HG02642 (cell line): ENCODE measurements at regions not wholly inside any gene's neighbourhood (a gene's known extent, or its start where the extent isn't known, plus 50 kb on each side); places are given as distances from the start of the nearest gene placed in this dataset.

Experiments used
- ATAC-seq: cut with Tn5 transposase; IDR thresholded peaks from one replicate; pipeline ENCODE4 v1.9.1; 2021; ENCODE audit warnings: mild to moderate bottlenecking; ENCODE audit not compliant: unreplicated experiment, poor library complexity

GRCh38 chr13:50677687-50678463 lies 165.6 kb downstream of the DLEU7 start:
- ATAC-seq: no peak

DNA sequence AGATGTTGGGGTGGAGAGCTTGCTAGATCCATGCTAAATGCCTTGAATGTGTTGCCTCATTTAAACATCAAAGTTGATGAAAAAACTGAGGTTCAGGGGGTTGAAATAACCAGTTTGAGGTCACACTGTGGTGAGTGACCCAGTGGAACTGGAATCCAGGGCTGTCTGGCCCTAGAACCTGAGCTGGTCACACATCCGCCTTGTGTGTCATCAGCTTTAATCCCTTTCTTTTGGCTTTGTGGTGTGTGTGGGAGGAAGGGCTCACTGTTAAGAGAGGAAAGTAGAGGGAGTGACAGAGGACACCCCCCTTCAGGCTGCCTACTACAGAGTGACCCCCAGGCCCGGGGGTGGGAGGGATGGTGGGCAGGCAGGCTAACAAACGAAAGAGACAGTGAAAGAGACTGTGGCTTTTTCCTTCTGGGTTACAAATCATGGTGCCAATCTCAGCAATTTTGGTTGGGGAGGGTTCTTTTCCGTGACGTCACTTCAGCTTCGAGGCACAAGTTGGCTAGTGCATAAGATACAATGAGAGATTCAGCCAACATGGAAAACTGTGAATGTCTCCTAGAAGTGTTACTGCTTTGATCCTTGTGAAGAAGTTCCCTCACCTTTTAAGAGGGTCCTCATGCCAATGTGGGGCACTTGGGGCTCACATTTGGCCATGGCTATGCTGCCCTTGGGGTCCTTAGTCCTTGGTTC lies 164.9 kb downstream of the DLEU7 start:
- ATAC-seq: no peak

DNA sequence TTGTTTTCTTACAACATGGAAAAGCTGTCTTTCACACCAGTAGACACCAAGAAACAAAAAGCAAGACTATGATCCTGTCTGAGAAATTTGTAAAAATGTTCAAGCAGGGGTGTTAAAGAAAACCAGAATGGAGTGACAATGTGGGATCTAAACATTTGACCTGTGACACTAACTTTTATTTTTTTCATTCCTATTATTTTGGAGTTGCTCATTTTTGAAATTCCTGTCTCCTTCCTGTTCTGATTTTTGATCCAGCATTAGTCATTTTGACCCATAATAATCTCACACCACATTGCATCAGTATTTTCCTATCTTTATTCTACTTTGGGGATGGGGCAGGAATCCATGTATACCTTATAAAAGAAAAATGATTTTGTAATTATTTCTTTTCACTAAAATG lies 164.2 kb downstream of the DLEU7 start:
- no peak for ATAC-seq

- ATAC-seq: no peak
Measured at GRCh38 chr13:50682002-50682401, 161.5 kb downstream of the DLEU7 start.

DNA sequence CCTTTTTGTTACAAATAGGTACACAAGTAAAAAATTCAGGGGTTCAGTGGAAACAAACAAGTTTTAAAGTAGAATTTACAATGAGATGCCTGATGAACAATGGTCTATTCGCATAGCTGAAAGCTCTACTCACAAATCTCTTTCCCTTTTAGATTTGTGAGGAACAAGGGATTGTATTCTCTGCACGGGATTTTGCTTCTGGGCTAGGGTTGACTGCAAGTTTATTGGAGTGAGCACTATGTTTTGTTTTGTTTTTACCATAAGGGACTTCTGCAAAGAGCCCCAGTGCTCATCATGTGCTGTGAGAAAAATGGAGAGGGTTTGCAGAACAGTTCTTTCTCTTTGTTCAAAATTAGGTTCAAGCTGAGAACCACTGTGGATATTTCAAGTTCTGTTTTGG lies 160.5 kb downstream of the DLEU7 start:
- no peak for ATAC-seq

- no peak for ATAC-seq
Measured at GRCh38 chr13:50684366-50684765, 159.1 kb downstream of the DLEU7 start.

DNA sequence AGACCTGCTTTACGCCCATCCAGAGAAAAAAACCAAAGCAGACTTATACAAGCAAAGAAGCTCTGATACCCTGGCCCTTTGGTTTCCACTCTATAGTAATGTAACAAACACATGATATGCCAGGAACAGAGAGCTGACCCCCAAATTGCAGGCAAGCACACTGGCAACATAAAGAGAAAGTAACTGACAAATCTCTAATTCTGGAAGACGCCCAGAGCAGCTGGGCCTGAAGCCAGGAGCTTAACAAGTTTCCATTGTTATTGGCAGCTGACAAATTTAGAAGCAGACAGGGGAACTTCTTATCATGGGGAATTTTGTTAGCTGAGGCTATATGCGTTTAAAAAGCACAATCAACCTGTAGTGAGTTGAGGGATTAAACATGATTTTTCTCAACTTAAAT lies 158.0 kb downstream of the DLEU7 start:
- ATAC-seq: no peak

DNA sequence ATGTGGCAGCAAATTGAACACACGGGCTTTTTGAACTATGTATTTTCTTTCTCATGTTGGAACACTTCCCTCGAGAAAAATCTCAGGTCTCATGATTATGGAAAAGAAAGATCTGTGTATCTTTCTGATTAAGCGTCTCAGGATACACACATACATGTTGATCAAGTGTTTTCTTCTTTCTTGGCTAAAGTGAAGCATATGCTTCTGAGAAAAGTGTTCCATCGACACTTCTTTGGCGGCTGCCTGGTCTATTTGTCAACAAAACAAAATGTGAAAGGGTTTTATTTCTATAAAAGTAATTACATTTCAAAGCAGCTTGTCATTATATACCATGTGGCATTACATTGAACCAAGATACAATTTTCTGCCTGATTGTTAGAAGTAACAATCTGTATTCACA lies 157.5 kb downstream of the DLEU7 start:
- no peak for ATAC-seq

DNA sequence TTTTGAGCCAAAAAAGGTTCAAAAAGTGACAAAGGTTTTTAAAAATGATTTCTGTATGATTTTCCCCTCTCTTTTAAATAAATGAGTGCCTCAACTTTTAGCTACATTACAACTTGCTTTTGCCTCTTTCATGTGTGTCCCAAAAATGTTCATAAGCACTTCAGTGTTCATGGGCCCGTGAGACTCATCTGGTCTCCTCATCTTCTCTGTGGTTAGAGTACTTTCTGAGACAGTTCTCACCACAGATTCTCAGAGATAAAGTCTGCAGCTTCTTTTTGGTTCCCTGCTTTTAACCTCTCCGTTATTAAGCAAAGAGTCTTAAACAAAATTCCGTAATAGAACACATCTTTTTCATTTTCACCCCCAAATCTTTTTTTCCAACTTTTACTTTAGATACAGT lies 156.9 kb downstream of the DLEU7 start:
- ATAC-seq: no peak

GRCh38 chr13:50687545-50687944 lies 155.9 kb downstream of the DLEU7 start:
- no peak for ATAC-seq

GRCh38 chr13:50690006-50690405 lies 153.5 kb downstream of the DLEU7 start:
- no peak for ATAC-seq

- ATAC-seq: no peak
Measured at GRCh38 chr13:50691176-50691680, 152.3 kb downstream of the DLEU7 start.

- no peak for ATAC-seq
Measured at GRCh38 chr13:50691681-50692263, 151.7 kb downstream of the DLEU7 start.

GRCh38 chr13:50692396-50692915 lies 151.0 kb downstream of the DLEU7 start:
- ATAC-seq: no peak

GRCh38 chr13:50693727-50694126 lies 149.8 kb downstream of the DLEU7 start:
- ATAC-seq: no peak

DNA sequence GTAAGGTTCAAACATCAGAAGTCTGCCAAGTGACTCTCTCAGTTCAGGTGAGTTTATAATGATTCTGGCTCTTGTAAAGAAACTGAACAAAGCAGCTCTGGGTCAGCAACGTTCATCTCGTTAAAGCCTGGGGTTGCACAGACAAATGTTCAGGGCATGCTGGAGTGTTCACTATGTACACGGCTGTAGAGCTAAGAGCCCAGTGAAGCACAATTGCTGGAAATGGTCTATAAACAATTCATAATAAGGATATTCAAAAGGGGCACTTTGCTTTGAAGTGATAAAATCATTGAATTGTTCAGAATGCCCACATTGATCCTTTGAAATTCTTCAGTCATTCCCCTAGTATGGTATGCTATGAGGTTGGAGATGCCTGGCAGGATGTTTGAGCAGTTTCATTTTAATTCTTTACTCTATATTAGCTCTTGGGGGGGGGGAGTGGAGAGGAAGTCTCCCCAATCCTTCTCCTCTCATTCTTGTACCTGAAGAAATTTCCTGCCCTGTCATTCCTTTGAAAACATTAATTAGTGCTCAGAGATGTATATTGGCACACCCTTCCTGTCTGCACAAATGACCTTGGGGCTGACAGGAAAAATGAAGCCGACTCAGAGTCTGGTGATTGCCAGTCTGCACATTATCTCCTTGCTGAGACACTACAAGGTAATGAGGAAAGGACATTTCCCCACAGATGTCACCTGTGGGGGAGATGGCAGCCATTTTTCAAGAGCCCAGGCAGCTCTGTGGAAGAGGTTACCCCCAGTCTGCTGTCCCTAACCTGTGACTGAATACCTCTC lies 145.5 kb downstream of the DLEU7 start:
- no peak for ATAC-seq

DNA sequence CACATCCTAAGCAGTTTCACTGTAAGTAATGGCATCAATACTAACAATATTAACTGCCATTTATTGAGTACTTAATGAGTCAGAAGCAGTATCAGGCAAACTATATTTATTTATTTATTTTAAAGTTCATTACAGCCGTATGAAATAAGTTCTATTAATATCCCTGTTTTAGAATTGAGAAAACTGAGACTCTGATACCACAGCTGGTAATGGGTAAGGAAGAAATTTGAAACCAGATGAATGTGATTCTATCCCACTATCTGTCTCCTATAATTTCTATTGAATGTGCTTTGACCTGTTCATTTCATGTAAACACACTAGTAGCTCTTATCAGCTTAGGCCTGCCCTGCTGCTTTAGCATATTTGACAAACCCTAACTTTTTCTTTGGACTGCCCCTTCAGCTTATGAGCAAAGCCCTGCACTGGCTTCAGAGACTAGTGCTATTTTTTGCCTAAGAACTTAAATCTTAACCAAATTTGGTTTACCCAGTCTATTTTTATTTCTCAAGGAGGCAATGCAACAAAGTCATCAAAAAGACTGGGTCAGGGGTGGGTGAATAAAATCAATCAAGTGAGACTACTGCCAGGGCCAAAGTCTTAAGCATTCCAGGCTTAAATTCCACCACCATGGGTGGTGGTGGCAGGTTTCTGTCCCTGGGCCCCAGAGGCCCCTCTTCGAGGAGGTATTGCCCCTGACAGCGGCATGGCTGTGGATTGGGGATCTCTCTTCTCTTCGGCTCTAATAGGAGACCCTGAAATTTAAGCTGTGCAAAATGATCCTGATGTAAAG lies 143.4 kb downstream of the DLEU7 start:
- ATAC-seq: no peak

DNA sequence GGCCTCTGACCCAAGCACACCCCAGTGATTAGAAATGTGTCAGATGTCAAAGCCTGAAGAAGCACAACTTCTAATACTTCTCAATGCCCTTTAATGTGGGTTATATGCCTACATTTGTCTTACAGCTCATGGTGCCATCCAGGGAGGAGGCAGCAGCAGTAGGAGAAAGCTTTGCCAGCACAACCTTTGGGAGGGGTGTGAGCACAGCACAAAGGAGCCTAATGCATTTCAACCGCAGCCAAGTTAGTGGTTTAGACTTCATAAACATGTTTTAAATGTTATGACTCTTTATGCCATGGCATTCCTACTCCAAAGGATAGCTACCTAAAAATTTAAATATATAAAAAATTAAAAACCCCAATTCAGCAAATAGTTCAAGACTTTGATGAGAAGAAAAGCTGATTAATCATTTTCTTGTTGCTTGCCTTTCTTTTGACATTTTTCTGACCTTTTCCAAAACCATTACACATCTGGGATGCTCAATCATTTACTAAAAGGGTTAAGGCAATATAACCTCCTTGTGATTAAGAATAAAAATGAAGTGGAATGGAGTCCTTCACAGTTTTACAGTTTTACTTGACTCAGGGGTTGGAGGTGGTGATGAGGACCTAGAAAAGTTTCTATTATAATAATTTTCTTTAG lies 142.7 kb downstream of the DLEU7 start:
- no peak for ATAC-seq

DNA sequence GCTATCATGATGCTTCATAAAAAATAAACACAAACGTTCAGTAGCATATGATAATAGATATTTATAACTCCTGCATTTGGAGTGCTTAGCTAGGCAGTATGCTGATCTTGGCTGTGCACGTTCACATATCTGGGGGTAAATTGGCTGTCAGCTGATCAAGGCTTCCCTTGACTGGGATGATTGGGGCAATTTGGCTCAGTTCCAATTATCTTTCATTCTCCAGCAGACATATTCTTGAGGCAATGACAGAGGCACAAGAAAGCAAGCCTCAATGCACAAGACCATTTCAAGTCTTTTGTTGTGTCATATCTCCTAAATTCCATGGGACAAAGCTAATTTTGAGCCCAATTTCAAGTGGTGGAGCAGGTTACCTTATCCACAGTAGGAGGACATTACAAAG lies 142.0 kb downstream of the DLEU7 start:
- ATAC-seq: no peak
